ENCODE measurements at regions not wholly inside any gene's neighbourhood (a gene's known extent, or its start where the extent isn't known, plus 50 kb on each side); places are given as distances from the start of the nearest gene placed in this dataset.

DNA sequence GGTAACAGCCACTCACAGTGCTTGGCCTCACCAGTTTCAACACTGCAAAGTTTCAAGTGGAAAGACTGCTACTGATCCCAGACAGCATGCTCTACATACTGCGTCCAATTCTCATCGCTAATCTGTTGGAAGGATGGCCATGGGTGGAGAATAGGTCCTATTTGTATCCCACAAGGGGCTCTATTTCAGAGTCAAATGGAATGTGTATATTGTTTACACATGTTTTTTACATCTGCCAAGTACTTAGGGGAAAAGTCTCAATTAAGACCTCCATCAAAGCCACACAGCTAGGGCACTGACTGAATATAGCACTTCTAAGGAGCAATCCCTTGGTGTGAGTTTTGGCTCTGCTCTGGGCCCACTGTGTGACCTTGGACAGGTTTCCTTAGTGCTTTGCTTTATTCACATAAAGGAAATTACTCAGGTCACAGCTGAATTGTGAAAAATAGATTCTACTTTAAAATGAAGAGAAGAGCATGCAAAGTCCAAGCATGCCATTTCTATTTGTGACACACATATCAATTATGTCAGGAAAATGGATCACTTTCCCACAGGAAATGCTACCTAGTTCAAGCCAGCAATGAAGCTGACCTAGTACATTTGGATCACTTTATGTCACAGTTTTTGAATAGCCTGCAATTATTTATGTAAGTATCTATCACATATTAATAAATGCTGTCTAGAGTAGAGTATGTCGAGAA lies 112.9 kb upstream of the STK17B start (continued):
- TF ChIP-seq CEBPB (IDR thresholded peaks at IDR 0.05; ENCODE audit: low read depth): no peak
- TF ChIP-seq, protein P1, sequence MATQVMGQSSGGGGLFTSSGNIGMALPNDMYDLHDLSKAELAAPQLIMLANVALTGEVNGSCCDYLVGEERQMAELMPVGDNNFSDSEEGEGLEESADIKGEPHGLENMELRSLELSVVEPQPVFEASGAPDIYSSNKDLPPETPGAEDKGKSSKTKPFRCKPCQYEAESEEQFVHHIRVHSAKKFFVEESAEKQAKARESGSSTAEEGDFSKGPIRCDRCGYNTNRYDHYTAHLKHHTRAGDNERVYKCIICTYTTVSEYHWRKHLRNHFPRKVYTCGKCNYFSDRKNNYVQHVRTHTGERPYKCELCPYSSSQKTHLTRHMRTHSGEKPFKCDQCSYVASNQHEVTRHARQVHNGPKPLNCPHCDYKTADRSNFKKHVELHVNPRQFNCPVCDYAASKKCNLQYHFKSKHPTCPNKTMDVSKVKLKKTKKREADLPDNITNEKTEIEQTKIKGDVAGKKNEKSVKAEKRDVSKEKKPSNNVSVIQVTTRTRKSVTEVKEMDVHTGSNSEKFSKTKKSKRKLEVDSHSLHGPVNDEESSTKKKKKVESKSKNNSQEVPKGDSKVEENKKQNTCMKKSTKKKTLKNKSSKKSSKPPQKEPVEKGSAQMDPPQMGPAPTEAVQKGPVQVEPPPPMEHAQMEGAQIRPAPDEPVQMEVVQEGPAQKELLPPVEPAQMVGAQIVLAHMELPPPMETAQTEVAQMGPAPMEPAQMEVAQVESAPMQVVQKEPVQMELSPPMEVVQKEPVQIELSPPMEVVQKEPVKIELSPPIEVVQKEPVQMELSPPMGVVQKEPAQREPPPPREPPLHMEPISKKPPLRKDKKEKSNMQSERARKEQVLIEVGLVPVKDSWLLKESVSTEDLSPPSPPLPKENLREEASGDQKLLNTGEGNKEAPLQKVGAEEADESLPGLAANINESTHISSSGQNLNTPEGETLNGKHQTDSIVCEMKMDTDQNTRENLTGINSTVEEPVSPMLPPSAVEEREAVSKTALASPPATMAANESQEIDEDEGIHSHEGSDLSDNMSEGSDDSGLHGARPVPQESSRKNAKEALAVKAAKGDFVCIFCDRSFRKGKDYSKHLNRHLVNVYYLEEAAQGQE (IDR thresholded peaks at IDR 0.05; ENCODE audit: low read depth): no peak

DNA sequence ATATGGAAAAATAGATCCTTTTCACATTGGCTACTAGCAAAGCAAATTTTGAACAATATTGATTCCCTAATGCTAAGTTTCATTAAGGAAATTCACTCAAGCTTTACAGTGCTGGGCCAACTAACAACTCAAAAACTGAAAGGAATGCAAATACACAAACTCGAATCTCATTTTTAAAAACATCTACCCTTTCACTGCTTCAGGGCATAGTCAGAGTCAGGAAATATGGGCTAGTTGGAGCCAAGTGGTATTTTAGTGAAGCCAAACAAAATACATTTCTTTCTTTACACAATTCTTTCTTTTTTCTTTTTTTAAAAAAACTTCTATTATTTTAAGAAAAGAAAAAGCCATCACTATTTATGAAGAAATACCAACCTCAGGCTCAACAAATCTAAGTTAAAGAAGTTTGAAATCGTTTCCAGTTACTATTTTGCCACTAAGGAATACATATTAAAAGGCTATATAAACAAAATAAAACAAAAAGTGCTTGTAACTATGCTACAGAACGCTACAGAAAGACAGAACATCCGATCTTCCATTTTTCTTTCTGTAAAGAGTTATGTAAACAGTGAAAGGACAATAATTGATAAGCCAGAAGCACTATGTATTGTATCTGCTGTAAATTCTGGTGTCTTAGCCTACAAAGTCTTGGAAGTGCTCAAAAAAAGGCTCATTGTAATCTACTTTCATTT lies 113.6 kb upstream of the STK17B start:
- Histone ChIP-seq H3K36me3 (ENCODE audit: control insufficient read depth in 1 of 2, insufficient read depth in 2 of 2, low read length in 2 of 2) (no peaks in the 10 kb centered on the region), H3K79me2 (ENCODE audit: insufficient read depth, low read length) (no peaks in the 10 kb centered on the region), H3K9me3 (ENCODE audit: control insufficient read depth in 1 of 2, insufficient read depth in 1 of 2, low read depth in 1 of 2, low read length in 2 of 2) (no peaks in the 10 kb centered on the region), H3K4me3 (replicated peaks in 1 of 2; ENCODE audit: low read depth in 1 of 2, low read length in 2 of 2) (no peak overlapping the region), H2AFZ (ENCODE audit: low read depth, low read length, poor library complexity, severe bottlenecking) (no peak overlapping the region), H3K27ac (ENCODE audit: low read depth, low read length) (no peak overlapping the region), H3K4me1 (ENCODE audit: control insufficient read depth in 1 of 2, insufficient read depth in 2 of 2, low read length in 2 of 2) (no peaks in the 10 kb centered on the region), H3K4me2 (ENCODE audit: low read length) (no peak overlapping the region), H3K27me3 (ENCODE audit: insufficient read depth, low read length) (no peaks in the 10 kb centered on the region), H3K9ac (ENCODE audit: low read length) (no peak overlapping the region), H4K20me1 (ENCODE audit: insufficient read depth) (no peaks in the 10 kb centered on the region), H3K9me2 (ENCODE audit: insufficient read depth) (no peaks in the 10 kb centered on the region)
- RAD21 ChIA-PET (ENCODE audit: low non-redundant PET in 1 of 2, low total read pairs in 2 of 2, uncharacterized antibody in 2 of 2, unreplicated experiment in 2 of 2): no interaction called here
- CTCF ChIA-PET: no interaction called here
- TF ChIP-seq TCF7L2 (IDR thresholded peaks at IDR 0.05; ENCODE audit: borderline replicate concordance, extremely low read depth, insufficient read depth, insufficient read length): no peak
- TF ChIP-seq SRF (IDR thresholded peaks at IDR 0.05; ENCODE audit: low read depth): no peak
- DNase-seq (ENCODE audit: low read depth, low spot score): no peak
- intact Hi-C loops (cut with micrococcal nuclease): no loop called here
- no TSS peak for BruUV-seq (replicated peaks)
- POLR2A ChIA-PET: no interaction called here
- ATAC-seq: no peak

All from HCT116 (cell line).